ENCODE measurements at regions not wholly inside any gene's neighbourhood (a gene's known extent, or its start where the extent isn't known, plus 50 kb on each side); places are given as distances from the start of the nearest gene placed in this dataset.

- TF ChIP-seq EP300 (IDR thresholded peaks at IDR 0.05) = no peak
- no peak for TF ChIP-seq POLR2A (IDR thresholded peaks at IDR 0.05)
- no peak for TF ChIP-seq CTCF (IDR thresholded peaks at IDR 0.05)
- H3K9me3 ChIP-seq = no peaks in the 10 kb centered on the region
- H3K27me3 ChIP-seq = no peaks in the 10 kb centered on the region
- H3K27ac ChIP-seq = no peak overlapping the region
- no peak overlapping the region for H3K4me3 ChIP-seq
- H3K4me1 ChIP-seq = peaks cover 0 to 9% (median 0%) of the 10 kb centered on the region in 4 donors
- no peak for DNase-seq (ENCODE audit: low spot score in 2 of 2)
- H3K36me3 ChIP-seq = no peaks in the 10 kb centered on the region
- WGBS, 2 donors = 59 to 72% methylated on average over 3 of the region's 3 CpGs
Observed at GRCh38 chr6:22673474-22673873, 104.1 kb downstream of the HDGFL1 start.

- Histone ChIP-seq H3K4me1 (no peaks in the 10 kb centered on the region), H3K27me3 (no peaks in the 10 kb centered on the region), H3K27ac (no peak overlapping the region), H3K4me3 (no peak overlapping the region), H3K36me3 (no peaks in the 10 kb centered on the region), H3K9me3 (no peaks in the 10 kb centered on the region)
- WGBS, 2 donors = 97 to 98% methylated on average over 7 of the region's 7 CpGs
- TF ChIP-seq POLR2A (IDR thresholded peaks at IDR 0.05) (no peak), EP300 (IDR thresholded peaks at IDR 0.05) (no peak), CTCF (IDR thresholded peaks at IDR 0.05) (no peak)
- no peak for DNase-seq (ENCODE audit: low spot score in 2 of 2)
Observed at GRCh38 chr6:22680950-22681349, 111.6 kb downstream of the HDGFL1 start.

- WGBS, 2 donors = 68 to 81% methylated on average over 3 of the region's 3 CpGs
- no peak overlapping the region for H3K4me3 ChIP-seq
- no peak overlapping the region for H3K27ac ChIP-seq
- H3K36me3 ChIP-seq = no peaks in the 10 kb centered on the region
- H3K9me3 ChIP-seq = no peaks in the 10 kb centered on the region
- no peak for DNase-seq (ENCODE audit: low spot score in 2 of 2)
- no peaks in the 10 kb centered on the region for H3K4me1 ChIP-seq
- no peaks in the 10 kb centered on the region for H3K27me3 ChIP-seq
- no peak for TF ChIP-seq EP300 (IDR thresholded peaks at IDR 0.05)
- no peak for TF ChIP-seq CTCF (IDR thresholded peaks at IDR 0.05)
- no peak for TF ChIP-seq POLR2A (IDR thresholded peaks at IDR 0.05)
Observed at GRCh38 chr6:22681761-22682160, 112.4 kb downstream of the HDGFL1 start.

- Histone ChIP-seq H3K4me1 (no peaks in the 10 kb centered on the region), H3K27me3 (no peaks in the 10 kb centered on the region), H3K36me3 (no peaks in the 10 kb centered on the region), H3K9me3 (no peaks in the 10 kb centered on the region), H3K4me3 (no peak overlapping the region), H3K27ac (no peak overlapping the region)
- no peak for TF ChIP-seq EP300 (IDR thresholded peaks at IDR 0.05)
- no peak for TF ChIP-seq POLR2A (IDR thresholded peaks at IDR 0.05)
- TF ChIP-seq CTCF (IDR thresholded peaks at IDR 0.05) = no peak
- DNase-seq (ENCODE audit: low spot score in 2 of 2) = no peak
- WGBS, 2 donors = 86 to 88% methylated on average over 6 of the region's 6 CpGs
Observed at GRCh38 chr6:22682979-22683378, 113.6 kb downstream of the HDGFL1 start.

- no peaks in the 10 kb centered on the region for H3K36me3 ChIP-seq
- 66 to 68% methylated on average over 2 of the region's 2 CpGs for WGBS, 2 donors
- DNase-seq (ENCODE audit: low spot score in 2 of 2) = no peak
- TF ChIP-seq CTCF (IDR thresholded peaks at IDR 0.05) = no peak
- no peak for TF ChIP-seq POLR2A (IDR thresholded peaks at IDR 0.05)
- TF ChIP-seq EP300 (IDR thresholded peaks at IDR 0.05) = no peak
- H3K4me3 ChIP-seq = no peak overlapping the region
- no peaks in the 10 kb centered on the region for H3K4me1 ChIP-seq
- H3K27ac ChIP-seq = no peak overlapping the region
- H3K9me3 ChIP-seq = no peaks in the 10 kb centered on the region
- no peaks in the 10 kb centered on the region for H3K27me3 ChIP-seq
Observed at GRCh38 chr6:22690446-22690845, 121.1 kb downstream of the HDGFL1 start.

Data from tibial nerve (tissue), 4 donors.